ENCODE measurements at regions not wholly inside any gene's neighbourhood (a gene's known extent, or its start where the extent isn't known, plus 50 kb on each side); places are given as distances from the start of the nearest gene placed in this dataset.

- no peak overlapping the region for H3K4me3 ChIP-seq
- no peaks in the 10 kb centered on the region for H3K9me3 ChIP-seq
- no peaks in the 10 kb centered on the region for H3K27me3 ChIP-seq
- H3K27ac ChIP-seq = no peak overlapping the region
- no peak for TF ChIP-seq POLR2AphosphoS5 (IDR thresholded peaks at IDR 0.05)
- no peak for TF ChIP-seq POLR2A (IDR thresholded peaks at IDR 0.05)
- no peak for ATAC-seq
- no peaks in the 10 kb centered on the region for H3K36me3 ChIP-seq
- WGBS, 2 donors (ENCODE audit: low coverage in 1 of 2) = 81 to 83% methylated on average over 2 of the region's 2 CpGs
- H3K4me1 ChIP-seq = peaks cover 0 to 9% (median 0%) of the 10 kb centered on the region in 3 donors
These were observed 54.3 kb upstream of the TCF21 start for GRCh38 chr6:133834472-133835170.

GRCh38 chr6:133835901-133836300 lies 53.0 kb upstream of the TCF21 start:
- peaks cover 0 to 9% (median 0%) of the 10 kb centered on the region in 3 donors for H3K4me1 ChIP-seq
- H3K36me3 ChIP-seq = no peaks in the 10 kb centered on the region
- no peak overlapping the region for H3K4me3 ChIP-seq
- no peak overlapping the region for H3K27ac ChIP-seq
- TF ChIP-seq EP300 (IDR thresholded peaks at IDR 0.05) (no peak), POLR2AphosphoS5 (IDR thresholded peaks at IDR 0.05) (no peak), CTCF (IDR thresholded peaks at IDR 0.05) (no peak), POLR2A (IDR thresholded peaks at IDR 0.05) (no peak)
- no peaks in the 10 kb centered on the region for H3K9me3 ChIP-seq
- H3K27me3 ChIP-seq = no peaks in the 10 kb centered on the region
- ATAC-seq = no peak
- WGBS, 2 donors (ENCODE audit: low coverage in 1 of 2) = 89% methylated on average over 3 to 4 of the region's 4 CpGs

GRCh38 chr6:133837801-133838349 lies 51.0 kb upstream of the TCF21 start:
- 41 to 56% methylated on average over 3 to 9 of the region's 30 CpGs for WGBS, 2 donors (ENCODE audit: low coverage in 1 of 2)
- TF ChIP-seq POLR2AphosphoS5 (IDR thresholded peaks at IDR 0.05) (no peak), CTCF (IDR thresholded peaks at IDR 0.05) (peak; percentile 34 to 74 (median 49)), EP300 (IDR thresholded peaks at IDR 0.05) (no peak), POLR2A (IDR thresholded peaks at IDR 0.05) (no peak)
- no peak for ATAC-seq
- Histone ChIP-seq H3K9me3 (no peaks in the 10 kb centered on the region), H3K4me3 (peak overlapping the region; percentile 4 to 48), H3K36me3 (no peaks in the 10 kb centered on the region), H3K4me1 (peaks cover 0 to 9% (median 0%) of the 10 kb centered on the region in 3 donors), H3K27me3 (no peaks in the 10 kb centered on the region), H3K27ac (peak overlapping the region in 1 of 4 donors; percentile 60)

Measured in gastroesophageal sphincter (tissue), 4 donors.